ENCODE measurements at regions not wholly inside any gene's neighbourhood (a gene's known extent, or its start where the extent isn't known, plus 50 kb on each side); places are given as distances from the start of the nearest gene placed in this dataset.

DNA sequence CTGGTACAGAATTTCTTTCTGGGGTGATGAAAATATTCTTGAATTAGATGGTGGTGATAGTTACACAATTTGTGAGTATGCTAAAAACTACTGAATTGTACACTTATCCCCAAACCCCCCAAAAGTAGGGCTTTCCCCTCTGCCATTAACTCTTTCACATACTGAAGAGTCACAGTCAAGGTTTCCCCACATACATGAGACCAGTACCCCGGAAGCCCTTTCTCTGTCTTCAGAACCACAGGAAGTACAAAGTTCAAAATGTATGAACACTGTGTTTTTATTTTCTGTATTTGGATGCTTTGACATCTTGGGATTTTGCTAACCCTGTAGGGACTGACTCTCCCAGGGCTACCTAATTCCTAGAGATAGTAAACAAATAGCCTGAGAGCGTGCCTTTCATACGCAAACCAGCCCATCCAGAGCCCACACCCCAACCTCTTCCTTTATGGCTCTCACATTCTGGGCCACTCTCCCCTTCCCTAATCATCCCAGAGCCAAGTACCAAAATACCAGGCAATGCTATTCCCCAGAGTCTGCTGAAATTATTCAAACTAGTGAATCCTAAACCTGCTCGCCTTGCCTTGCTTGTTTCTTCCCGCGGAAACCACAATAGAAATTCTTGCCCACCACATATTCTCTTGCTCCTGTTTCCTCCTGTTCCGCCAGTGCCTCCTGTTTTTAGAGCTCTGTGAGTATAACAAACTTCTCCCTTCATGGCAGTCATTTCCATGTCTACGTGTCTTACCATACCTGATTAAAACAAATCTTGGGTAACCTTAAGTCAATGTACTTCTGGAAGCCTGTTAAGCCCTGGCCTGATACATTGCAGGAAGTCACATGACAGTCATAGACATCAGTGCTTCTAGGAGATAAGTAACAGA, 524.8 kb downstream of the FUT8 start:
- DNase-seq: no peak

DNA sequence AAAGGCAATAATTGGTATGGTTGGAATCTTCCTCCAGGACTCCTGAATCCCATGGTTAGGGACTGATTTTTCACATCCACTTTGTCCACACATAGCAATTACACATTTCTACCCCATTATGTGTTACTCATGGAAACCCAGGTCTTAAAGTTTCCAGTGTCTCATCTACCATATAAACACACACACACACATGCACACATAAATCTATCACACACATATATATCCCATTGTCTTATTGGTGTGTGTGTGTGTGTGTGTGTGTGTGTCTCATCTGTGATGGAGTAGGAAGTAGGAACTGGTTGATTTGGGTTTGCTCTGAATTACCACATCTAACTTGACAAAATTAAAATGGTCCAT, 525.4 kb downstream of the FUT8 start:
- DNase-seq: no peak

DNA sequence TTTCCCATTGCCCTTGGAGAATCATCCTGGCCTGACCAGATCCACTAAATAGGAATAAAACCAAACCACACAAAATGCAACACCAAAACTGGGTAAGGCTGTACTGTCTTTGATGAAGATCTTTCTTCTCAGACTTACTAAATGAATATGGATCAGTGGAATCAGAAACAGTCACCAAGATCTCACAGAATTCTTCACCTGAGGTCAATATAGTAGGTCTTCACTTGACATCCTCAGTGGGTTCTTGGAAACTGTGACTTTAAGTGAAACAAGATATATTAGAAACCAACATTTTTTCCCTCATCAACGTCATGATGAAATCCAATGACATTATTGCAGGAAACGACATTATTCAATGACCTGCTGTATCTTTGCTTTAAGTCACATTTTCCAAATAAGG, 526.2 kb downstream of the FUT8 start:
- DNase-seq: no peak

DNA sequence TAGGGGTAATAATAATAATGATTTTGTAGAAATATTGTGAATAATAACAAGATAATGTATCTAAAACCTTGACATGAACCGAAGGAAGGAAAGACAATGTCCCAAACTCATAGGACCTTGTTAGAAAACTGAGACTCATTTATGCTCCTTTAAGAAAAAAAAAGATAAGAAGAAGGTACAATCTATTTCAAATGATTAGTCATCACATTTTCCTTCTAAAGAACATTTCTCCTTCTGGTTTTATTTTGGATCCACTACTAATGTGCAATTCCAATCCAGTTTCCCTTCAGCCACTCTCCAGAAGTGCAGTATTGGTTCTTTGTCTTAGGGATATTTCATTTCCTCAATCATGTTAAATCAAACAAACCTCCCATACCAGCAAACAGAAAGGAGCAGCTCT, 526.7 kb downstream of the FUT8 start:
- no peak for DNase-seq

DNA sequence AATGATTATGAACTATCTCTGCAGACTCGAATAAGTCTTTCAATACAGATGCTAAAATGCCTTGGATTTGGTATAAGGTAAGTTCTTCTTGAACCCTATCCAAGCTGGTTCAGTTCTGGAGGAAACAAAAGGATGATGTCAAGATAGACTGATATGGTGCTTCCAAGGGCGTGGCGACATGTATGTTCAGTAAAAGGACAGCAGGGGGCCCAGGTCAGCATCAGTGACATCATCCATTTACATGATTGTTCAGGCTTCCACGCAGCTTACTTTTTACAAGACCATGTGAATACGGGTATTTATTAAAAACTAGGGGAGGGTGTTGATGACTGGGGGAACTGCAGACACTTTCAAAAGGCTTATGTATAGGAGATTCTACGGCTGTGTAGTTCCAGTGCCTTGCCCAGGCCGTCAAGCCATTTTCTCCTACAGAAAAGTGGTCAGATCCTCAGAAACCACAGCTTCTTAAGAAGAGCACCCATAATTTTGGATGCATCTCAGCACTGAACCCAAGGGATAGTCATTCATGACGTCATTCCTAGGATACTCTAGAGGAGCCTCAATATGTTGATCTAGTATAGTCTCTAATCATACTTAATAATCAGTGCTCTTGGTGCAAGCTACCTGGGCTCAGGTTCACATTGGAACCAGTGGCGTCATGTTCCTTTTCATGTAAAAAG, 527.7 kb downstream of the FUT8 start:
- DNase-seq: no peak

DNA sequence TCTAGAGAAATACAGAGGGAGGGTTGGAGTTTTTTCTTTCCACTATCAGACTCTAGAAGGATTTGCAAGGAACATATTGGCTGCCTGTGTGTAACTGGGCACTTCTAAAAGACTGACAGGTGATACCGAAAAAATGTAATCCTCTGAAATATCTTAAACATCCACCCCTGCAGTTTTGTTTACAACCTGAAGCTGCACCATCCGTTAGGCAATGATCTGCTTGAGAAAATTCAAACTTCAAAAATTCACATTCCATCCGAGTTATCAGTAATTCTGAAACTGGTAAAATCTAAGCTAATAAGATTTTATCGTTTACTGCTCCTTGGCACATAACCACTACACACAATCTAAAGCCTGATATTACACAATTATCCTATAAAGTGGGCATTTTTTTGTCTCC, 528.6 kb downstream of the FUT8 start:
- DNase-seq: no peak

DNA sequence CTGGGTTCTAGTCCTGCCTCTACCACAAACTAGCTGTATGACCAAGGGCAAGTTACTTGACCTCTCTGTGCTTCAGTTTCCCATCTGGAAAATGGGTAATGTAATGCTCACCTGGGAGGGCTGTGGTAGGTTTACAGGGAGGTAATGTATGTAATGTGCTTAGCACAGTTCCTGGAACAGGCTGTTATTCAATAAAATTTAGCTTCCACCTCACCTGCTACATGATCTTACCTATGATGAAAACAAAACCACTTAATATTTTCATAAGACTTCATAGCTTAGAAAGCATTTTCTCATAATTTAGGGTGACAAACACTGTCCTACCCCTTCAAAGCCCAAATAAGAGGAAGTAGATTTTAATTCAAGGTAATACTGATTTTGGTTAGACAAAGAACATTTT, 530.6 kb downstream of the FUT8 start:
- DNase-seq: no peak

DNA sequence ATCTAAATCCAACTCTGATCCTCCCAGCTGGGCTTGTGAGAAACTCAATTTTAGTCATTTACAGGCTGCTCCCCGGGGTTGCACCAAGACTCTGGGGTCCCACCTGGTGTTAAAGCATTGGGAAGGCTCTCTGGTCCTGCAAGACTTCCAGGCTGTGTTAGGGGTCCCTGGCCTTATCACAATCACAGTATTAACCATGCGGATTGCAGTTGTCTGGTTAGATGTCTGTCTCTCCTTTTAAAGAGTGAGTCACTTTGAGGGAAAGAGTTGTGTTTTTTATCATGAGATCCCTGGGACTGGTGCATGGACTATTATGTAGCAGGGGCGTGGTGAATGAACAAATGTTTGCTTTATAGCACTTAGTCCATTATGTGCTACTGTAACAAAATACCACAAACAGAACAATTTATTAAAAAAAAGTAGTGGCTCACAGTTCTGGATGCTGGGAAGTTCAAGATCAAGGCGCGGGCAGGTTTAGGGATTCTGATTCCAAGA, 531.4 kb downstream of the FUT8 start:
- no peak for DNase-seq

DNA sequence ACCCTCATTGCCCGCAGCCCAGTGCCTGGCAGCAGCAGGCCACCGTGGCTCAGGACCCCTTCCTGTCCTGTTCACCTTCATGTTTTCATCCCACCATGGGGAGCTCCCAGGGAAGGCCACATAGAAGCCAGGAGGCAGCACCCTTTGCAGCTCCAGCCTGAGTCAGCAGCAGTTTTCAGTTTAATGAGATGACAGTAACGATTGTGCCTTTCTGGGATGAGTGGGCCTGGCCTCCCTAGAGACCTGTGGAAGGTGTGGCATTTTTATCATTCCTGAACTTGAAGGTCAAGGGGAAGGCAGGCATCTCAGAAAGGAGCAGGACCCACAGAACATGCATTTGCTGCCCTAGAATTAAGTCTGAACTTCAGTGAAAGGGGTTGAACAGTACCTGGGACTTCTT, 532.8 kb downstream of the FUT8 start:
- no peak for DNase-seq

DNA sequence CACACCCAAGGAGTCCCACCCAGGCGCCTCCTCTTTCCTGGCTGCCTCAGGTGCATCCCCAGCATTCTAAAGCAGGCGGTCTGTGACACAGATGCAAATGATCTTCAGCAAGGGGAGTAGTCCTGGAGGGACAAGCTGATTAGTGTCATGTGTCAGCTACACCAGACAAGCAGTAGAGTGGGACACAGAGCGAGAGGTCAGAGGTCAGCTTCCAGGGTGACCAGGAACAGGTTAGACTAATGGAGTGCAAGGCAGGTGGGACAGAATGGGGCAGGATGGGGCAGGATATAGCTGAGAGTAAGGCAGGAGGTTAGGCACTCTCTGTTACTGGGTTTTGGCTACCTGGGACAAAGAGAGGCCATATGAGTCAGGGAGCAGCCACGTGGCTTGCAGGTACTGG, 534.0 kb downstream of the FUT8 start:
- DNase-seq: no peak

DNA sequence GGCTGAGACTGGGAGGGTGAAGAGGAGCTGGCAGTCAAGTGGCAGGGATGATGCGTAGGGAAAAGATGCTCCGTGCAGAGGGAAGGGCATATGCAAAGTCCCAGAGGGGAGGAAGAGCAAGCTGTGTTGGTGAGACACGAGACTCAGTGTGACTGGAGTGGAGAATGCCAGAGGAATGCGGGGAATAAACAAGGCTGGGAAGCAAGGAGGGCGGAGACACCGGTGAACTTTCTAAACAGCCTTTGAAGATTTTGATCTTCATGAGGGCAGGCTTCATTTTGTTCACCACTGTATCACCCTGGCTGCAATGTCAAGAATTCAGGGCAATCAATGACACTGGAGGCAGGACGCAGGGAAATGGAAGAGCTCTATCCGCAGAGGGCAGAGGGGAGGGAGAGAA, 535.8 kb downstream of the FUT8 start:
- DNase-seq: no peak

DNA sequence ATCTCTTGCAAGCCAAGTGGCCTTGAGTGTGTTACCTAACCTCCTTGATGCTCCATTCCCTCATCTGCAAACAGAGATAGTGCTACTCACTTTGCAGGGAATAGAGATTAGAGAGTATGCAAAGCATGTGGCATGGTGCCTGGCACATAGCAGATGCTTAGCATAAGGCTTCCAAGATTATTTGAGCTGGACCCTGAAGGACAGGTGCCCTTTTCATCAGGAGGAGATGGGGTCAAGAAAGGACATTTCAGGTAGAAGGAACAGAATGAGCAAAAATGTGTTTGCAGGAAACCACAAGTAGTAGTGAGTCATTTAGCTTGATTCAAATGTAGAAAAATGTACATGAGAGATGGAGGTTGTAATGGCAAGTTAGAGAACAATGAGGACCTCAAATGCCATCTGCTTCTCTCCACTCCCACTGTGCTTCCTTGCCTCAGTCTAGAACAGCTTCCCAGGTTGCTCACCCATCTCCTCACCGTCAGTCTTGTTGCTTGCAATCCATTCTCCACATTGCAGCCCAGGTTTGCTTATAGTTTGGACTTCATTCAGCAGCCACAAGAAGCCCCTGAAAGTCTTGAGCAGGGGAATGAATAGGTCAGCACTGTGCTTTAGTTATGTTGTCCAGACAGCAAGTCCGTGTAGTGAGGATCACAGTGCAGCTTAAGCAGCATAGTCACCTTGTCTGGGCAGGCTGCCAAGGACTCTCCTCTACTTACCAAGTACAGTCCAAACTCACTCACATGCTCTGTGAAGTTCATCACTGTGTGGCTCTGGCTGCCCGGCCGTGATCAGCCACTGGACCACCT, 536.3 kb upstream of the CCDC196 start:
- no peak for DNase-seq

DNA sequence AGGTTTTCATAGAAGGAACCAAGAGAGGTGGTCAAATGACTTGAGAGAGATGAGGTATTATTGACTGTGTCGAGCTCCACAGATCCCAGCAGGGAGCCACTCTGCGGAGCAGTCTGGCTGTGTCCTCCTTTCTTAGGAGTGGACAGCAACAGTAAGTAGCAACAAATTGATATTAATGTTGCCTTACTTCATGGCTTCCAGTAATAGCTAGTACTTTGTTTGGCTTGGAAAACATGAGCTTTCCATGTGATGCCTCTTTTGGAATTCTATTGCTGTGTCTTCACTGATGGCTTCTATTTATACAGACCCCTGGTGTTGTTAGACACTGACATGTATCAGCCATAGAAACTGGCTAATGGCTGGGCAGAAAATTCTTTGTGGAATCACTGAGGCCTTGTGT, 531.2 kb upstream of the CCDC196 start:
- DNase-seq: no peak

DNA sequence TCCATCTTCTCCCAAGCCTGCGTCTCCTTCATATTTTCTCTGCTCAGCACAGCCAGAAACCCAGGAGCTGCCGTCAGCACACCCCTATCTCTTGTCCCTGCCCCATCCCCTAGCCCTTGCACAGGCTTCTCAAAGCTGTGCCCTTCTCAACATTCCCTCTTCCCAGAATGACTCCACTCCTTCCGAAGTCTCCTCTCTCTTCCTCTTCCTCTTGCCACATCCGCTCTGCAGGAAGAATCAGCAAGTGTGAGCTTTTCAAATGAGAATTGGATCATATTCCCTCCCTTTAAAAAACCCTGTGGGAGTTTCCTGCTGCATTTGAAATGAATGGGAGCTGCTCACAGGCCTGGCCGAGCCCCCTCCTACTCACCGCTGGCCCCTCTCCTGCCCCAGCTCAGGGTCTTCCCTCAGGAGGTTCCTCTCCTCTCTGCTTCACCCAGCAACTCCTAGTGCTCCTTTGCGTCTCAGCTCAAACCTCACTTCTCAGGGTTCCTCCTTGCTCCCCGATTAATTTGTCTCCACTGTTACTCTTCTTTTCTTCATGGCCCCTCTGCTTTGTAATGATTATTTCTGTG, 528.5 kb upstream of the CCDC196 start:
- DNase-seq: no peak

DNA sequence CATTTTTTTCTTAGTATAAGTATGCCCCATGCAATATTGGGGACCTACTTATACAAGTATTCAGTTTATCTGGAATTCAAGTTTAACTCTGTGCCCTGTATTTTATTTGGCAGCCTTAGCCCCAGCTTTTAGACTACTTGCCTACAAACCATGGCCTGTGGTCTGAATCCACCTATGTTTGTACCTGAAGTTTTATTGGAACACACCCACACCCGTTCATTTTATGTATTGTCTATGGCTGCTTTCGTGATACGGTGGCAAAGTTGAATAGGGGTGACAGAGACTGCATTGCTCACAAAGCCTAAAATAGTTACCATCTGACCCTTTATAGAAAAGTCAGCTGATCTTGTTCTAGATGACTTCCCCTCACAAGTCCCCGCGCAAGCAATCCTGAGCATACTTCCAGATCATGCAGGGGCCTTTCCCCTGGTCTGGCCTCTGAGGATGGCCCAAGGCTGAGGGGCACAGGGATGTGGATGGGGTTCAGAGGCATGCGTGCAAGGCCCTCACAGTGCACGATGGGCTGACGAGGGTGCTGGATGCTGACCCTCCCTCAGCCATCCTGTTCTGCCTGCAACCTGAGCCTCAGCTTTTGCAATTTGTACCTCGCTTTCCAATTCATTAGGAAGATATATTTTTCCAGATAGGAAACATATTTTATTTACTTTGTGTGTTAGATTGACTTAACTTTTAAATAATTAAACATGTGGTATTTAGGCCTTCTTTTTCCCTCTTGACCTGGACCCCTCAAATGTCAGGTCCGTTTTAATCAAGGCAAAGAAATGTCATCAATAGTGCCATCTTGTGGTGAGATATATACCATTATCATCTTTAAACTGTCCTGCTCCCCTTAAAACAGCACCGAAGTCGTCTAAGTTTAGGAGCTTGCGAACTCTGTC, 527.3 kb upstream of the CCDC196 start:
- DNase-seq: no peak

DNA sequence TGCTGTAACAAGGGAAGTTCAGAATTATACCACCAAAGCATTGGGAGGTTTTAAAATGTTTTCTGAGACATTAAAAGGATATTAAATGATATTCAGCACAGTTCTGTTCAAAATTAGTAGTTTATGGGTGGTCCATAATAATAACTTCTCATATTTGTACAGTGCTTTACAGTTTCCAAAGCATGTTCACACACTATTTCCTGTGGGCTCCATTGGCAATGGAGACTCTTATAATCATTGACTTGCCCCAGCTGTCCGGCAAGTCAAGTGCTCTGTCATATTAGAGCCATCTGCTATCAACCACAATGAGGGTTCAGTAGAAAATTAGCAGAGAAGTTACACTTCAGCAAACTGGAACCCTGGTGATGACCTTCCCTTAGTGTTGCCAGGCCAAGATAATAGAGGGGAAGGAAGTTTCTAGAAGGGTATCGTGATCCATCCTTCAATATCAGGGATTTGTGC, 526.6 kb upstream of the CCDC196 start:
- no peak for DNase-seq

DNA sequence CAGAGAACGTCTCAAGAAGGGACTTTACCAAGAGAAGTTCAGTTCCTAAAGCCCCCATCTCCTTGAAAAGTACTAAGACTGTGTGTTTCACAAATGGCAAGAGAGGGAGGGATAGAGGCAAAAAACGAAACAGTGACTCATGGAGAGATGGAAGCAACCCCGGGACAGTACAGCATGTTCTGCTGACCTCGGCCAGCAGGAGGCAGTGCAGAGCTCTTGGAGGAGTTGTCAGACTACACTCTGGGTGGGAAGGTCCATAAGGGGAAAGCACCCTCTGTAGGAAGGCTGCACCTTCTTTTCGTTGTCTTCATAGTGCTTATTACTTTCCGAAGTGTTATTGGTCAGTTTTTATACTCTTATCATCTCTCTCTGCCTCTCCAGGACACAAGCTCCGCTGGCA, 525.2 kb upstream of the CCDC196 start:
- no peak for DNase-seq

DNA sequence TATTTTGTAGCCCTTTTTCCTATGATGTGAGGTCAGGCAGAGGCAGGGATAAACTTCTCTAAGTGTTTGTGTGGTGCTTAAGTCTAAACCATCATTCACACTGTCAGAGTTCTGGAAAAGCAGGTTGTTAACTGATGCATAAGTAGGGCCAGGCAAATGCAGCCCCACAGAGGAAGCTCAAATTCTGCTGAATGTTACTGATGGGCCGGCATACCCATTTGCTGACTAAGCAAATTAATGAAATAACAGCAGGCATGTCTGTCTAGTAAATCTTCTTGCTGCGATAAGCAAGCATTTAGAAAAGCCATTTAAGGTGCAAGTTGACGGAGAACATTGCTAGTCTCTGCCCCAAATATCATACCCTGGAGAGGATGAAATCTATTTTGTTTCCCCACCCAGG, 523.2 kb upstream of the CCDC196 start:
- no peak for DNase-seq

DNA sequence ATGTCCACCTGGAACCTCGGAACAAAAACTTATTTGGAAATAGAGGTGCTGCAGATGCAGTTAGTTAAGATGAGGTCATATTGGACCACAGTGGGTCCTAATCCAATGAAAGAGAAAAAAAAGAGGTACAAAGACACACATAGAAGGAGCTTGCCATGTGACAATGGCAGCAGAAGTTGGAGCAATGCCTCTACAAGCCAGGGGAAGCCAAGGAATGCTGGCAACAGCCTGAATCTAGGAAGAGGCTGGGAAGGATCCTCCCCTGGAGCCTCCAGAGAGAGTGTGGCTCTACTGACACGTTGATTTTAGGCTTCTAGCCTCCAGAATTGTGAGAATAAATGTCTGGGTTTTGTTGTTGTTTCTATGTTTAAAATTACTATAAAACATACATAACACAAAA, 521.8 kb upstream of the CCDC196 start:
- DNase-seq: no peak

DNA sequence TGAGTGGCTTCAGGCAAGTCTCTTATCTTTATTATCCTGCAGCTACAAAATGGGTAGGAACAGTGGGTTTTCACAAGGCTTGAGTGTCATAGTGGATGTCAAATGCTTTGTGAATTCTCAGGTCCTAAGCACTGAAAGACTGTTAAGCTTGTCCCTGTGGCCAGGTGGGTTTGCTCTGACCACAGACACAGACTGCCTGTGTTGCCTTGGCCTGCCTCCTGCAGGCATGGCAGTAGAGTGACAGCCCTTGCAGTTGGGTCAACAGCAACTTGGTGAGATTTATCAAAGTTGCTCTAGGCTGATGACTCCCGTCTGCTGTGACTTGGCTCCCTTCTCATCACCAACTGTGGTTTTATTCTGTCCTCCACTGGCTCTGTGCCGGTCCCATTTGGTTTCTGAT, 520.0 kb upstream of the CCDC196 start:
- DNase-seq: no peak

DNA sequence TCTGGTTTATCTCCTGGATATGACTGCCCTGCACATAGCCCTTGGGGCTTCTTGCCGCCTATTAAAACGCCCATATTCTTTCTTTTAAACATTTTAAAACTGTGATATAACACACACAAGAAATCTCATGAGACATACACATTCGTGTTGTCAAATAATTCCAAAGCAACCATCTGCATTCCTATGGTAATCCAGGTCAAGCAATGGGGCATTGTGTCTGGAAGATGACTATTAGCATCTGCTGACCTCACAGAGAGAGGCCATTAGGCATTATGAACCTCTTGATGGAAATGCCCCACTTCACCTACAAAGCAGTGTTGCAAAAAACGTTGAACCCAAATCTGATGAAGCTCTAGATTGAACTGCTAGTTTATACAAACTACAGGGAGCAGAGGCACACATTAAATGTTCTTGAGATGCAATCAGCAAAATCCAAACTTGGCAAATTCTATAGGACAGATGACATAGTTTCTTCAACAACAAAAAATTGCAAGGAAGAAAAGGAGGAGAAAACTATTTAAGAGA, 513.8 kb upstream of the CCDC196 start:
- no peak for DNase-seq

DNA sequence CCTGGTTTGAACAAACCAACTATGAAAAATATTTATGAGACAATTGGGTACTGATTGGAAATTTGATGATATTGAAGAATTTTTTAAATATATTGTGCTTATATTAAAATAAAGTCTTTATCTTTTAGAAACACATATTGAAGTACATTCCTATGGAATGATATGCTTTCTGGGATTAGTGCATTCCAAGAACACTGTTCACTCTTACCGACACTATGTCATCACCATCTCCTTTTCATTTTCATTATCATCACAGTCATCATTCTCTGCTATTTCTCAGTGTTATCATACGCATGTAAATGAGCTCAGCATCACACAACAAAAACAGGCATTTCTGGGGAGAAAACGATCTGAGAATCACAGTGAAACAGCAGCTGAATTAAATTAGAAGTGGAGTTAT, 513.3 kb upstream of the CCDC196 start:
- DNase-seq: no peak

All from activated gamma-delta T cell (primary cell).